ENCODE measurements at regions not wholly inside any gene's neighbourhood (a gene's known extent, or its start where the extent isn't known, plus 50 kb on each side); places are given as distances from the start of the nearest gene placed in this dataset.

DNA sequence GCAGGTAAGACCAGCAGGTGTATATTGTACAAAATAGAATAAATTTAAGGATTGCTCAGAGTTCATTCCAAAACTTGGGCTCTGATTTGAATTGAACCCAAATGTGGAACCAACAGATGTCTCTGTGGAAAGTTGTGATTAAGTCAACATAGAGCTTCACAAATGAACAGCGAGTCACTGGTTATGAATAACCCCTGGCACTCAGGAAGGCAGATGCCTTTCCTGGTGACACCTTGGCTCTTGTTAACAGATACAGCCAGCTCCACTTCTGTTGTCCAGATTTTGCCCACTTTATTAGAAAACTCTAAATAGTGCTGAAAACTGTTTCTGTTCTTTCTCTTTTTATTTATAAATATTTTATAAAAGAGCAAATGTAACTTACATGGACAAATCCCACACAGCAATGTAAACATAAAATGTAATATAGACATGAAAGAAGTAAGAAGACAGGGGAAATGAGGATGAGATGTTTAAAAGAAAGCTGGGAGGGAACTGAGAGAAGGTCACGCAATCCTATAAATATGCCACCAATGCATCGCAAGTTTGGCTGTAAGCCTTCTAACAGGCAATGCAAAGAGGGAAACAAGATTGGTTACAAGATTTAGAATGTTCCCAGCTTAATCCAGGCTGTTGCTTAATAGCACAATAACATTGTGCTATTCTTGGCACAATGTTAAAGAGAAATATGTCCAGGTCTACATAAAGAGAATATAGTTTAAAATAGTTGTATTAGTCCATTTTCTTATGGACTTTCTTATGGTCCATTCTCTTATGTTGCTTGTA lies 495.5 kb downstream of the TAFA4 start:
- no peaks in the 10 kb centered on the region for H3K4me1 ChIP-seq (ENCODE audit: insufficient read depth, low read length)
- H3K36me3 ChIP-seq (ENCODE audit: insufficient read depth, low read length), result no peaks in the 10 kb centered on the region
- no peaks in the 10 kb centered on the region for H3K79me2 ChIP-seq (ENCODE audit: insufficient read depth, low read length)
- no peak overlapping the region for H3K4me3 ChIP-seq (ENCODE audit: low read depth in 1 of 2, low read length in 2 of 2)
- no peak for TF ChIP-seq EZH2 (IDR thresholded peaks at IDR 0.05; ENCODE audit: borderline replicate concordance, low read depth, low read length, severe bottlenecking)
- TF ChIP-seq, protein P1, sequence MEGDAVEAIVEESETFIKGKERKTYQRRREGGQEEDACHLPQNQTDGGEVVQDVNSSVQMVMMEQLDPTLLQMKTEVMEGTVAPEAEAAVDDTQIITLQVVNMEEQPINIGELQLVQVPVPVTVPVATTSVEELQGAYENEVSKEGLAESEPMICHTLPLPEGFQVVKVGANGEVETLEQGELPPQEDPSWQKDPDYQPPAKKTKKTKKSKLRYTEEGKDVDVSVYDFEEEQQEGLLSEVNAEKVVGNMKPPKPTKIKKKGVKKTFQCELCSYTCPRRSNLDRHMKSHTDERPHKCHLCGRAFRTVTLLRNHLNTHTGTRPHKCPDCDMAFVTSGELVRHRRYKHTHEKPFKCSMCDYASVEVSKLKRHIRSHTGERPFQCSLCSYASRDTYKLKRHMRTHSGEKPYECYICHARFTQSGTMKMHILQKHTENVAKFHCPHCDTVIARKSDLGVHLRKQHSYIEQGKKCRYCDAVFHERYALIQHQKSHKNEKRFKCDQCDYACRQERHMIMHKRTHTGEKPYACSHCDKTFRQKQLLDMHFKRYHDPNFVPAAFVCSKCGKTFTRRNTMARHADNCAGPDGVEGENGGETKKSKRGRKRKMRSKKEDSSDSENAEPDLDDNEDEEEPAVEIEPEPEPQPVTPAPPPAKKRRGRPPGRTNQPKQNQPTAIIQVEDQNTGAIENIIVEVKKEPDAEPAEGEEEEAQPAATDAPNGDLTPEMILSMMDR (IDR thresholded peaks at IDR 0.05; ENCODE audit: borderline replicate concordance, extremely low read depth, low read length, poor library complexity, severe bottlenecking), result no peak
- no peaks in the 10 kb centered on the region for H4K20me1 ChIP-seq (ENCODE audit: insufficient read depth, low read length)
- H3K27me3 ChIP-seq (ENCODE audit: insufficient read depth, low read length, poor library complexity), result no peaks in the 10 kb centered on the region
- no peak for DNase-seq
- ATAC-seq (ENCODE audit: insufficient read depth, low read depth), result no peak
- H3K4me2 ChIP-seq (ENCODE audit: insufficient read depth, low read length), result no peak overlapping the region
- H3K27ac ChIP-seq (ENCODE audit: low read length), result no peak overlapping the region
- H3K9me3 ChIP-seq (ENCODE audit: insufficient read depth, low read length, severe bottlenecking), result no peaks in the 10 kb centered on the region
- no peak overlapping the region for H3K9ac ChIP-seq (ENCODE audit: low read depth, low read length)
- no peak overlapping the region for H2AFZ ChIP-seq (ENCODE audit: low read depth, low read length)

DNA sequence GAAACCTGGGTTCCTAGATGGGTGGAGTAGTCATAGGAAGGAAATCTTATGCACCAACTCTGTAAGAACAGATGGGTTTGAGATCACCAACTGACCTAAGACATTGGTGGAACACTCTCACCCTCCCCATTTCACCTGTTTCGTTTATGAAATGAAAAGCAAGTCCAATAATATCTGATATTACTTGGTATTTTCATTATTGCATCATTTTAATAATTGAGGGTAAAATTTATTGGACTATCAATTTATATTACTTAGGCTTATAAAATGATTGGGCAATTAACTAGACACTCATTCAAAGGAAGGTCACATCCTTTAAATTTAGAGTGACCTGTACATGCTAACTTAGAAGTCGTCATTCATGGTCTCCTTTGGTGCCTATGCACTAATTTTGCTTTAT lies 503.9 kb downstream of the TAFA4 start:
- Histone ChIP-seq H3K27ac (ENCODE audit: low read length) (no peak overlapping the region), H3K36me3 (ENCODE audit: insufficient read depth, low read length) (no peaks in the 10 kb centered on the region), H3K4me2 (ENCODE audit: insufficient read depth, low read length) (no peak overlapping the region), H2AFZ (ENCODE audit: low read depth, low read length) (no peak overlapping the region), H3K27me3 (ENCODE audit: insufficient read depth, low read length, poor library complexity) (peaks cover 4% of the 10 kb centered on the region), H3K4me3 (ENCODE audit: low read depth in 1 of 2, low read length in 2 of 2) (no peak overlapping the region), H3K4me1 (ENCODE audit: insufficient read depth, low read length) (no peaks in the 10 kb centered on the region), H4K20me1 (ENCODE audit: insufficient read depth, low read length) (no peaks in the 10 kb centered on the region), H3K79me2 (ENCODE audit: insufficient read depth, low read length) (no peaks in the 10 kb centered on the region), H3K9me3 (ENCODE audit: insufficient read depth, low read length, severe bottlenecking) (no peaks in the 10 kb centered on the region), H3K9ac (ENCODE audit: low read depth, low read length) (no peak overlapping the region)
- no peak for DNase-seq
- no peak for ATAC-seq (ENCODE audit: insufficient read depth, low read depth)
- TF ChIP-seq, protein P1 (IDR thresholded peaks at IDR 0.05; ENCODE audit: borderline replicate concordance, extremely low read depth, low read length, poor library complexity, severe bottlenecking), result no peak
- TF ChIP-seq EZH2 (IDR thresholded peaks at IDR 0.05; ENCODE audit: borderline replicate concordance, low read depth, low read length, severe bottlenecking), result no peak

DNA sequence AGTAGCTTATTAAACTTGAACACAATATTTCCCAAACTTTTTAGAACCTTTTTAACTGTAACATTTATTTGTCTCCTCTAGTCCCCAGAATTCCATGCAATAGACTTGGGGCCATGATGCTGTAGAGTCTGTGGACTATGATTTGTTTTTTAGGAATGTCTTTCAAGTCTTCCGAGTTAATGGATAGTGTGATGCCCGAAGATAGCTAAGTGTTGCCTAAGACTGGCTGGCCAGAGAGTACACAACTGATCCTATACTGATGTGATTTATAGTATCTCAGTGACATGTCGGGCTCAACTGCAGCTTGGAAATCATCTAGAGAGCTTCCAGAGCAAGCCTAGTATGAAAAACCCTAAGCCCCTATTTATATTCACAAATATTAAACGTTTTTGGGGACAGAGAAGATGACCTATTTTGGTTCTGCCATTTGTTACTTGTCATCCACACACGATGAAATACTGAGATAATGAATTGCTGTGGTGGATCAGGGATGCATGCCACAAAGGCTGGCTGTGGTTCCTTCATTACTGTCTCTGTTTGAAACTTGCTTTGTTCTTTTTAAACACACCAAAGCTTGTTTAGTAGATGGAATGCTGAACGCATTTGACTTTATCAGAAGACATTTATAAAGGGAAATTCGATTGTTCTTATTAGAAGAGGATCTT lies 507.4 kb downstream of the TAFA4 start:
- no peak overlapping the region for H3K4me2 ChIP-seq (ENCODE audit: insufficient read depth, low read length)
- H3K4me3 ChIP-seq (ENCODE audit: low read depth in 1 of 2, low read length in 2 of 2), result no peak overlapping the region
- no peak for ATAC-seq (ENCODE audit: insufficient read depth, low read depth)
- DNase-seq, result no peak
- peaks cover 4% of the 10 kb centered on the region for H3K27me3 ChIP-seq (ENCODE audit: insufficient read depth, low read length, poor library complexity)
- H3K79me2 ChIP-seq (ENCODE audit: insufficient read depth, low read length), result no peaks in the 10 kb centered on the region
- no peak overlapping the region for H3K27ac ChIP-seq (ENCODE audit: low read length)
- H4K20me1 ChIP-seq (ENCODE audit: insufficient read depth, low read length), result no peaks in the 10 kb centered on the region
- H3K4me1 ChIP-seq (ENCODE audit: insufficient read depth, low read length), result no peaks in the 10 kb centered on the region
- H3K36me3 ChIP-seq (ENCODE audit: insufficient read depth, low read length), result no peaks in the 10 kb centered on the region
- no peak overlapping the region for H2AFZ ChIP-seq (ENCODE audit: low read depth, low read length)
- H3K9me3 ChIP-seq (ENCODE audit: insufficient read depth, low read length, severe bottlenecking), result no peaks in the 10 kb centered on the region
- no peak for TF ChIP-seq EZH2 (IDR thresholded peaks at IDR 0.05; ENCODE audit: borderline replicate concordance, low read depth, low read length, severe bottlenecking)
- TF ChIP-seq, protein P1 (IDR thresholded peaks at IDR 0.05; ENCODE audit: borderline replicate concordance, extremely low read depth, low read length, poor library complexity, severe bottlenecking), result no peak
- H3K9ac ChIP-seq (ENCODE audit: low read depth, low read length), result no peak overlapping the region

All from DND-41 (cell line).